HG03097 (cell line): ENCODE measurements at regions not wholly inside any gene's neighbourhood (a gene's known extent, or its start where the extent isn't known, plus 50 kb on each side); places are given as distances from the start of the nearest gene placed in this dataset.

Experiments
- ATAC-seq: cut with Tn5 transposase; IDR thresholded peaks from one replicate; pipeline ENCODE4 v1.9.1; 2021; ENCODE audit not compliant: unreplicated experiment, low FRiP score

GRCh38 chr1:189811960-189812359, 665.7 kb downstream of the BRINP3 start:
- no peak for ATAC-seq

- ATAC-seq: no peak
Observed at GRCh38 chr1:189816558-189816957, 661.1 kb downstream of the BRINP3 start.

GRCh38 chr1:189819751-189820150, 657.9 kb downstream of the BRINP3 start:
- no peak for ATAC-seq

- ATAC-seq: no peak
Observed at GRCh38 chr1:189821833-189822232, 655.8 kb downstream of the BRINP3 start.

- ATAC-seq: no peak
Observed at GRCh38 chr1:189834813-189835212, 642.9 kb downstream of the BRINP3 start.

GRCh38 chr1:189847613-189848012, 630.1 kb downstream of the BRINP3 start:
- ATAC-seq: no peak

- ATAC-seq: no peak
Observed at GRCh38 chr1:189851806-189852367, 625.8 kb downstream of the BRINP3 start.

- ATAC-seq: no peak
Observed at GRCh38 chr1:189859385-189859977, 618.2 kb downstream of the BRINP3 start.

GRCh38 chr1:189866606-189867005, 611.1 kb downstream of the BRINP3 start:
- no peak for ATAC-seq

- ATAC-seq: no peak
Observed at GRCh38 chr1:189868021-189868420, 609.6 kb downstream of the BRINP3 start.

- ATAC-seq: no peak
Observed at GRCh38 chr1:189874715-189875435, 602.8 kb downstream of the BRINP3 start.

GRCh38 chr1:189880135-189880534, 597.5 kb downstream of the BRINP3 start:
- ATAC-seq: no peak

GRCh38 chr1:189899686-189900425, 577.8 kb downstream of the BRINP3 start:
- ATAC-seq: no peak

- ATAC-seq: no peak
Observed at GRCh38 chr1:189904509-189904908, 573.2 kb downstream of the BRINP3 start.

GRCh38 chr1:189908113-189908512, 569.6 kb downstream of the BRINP3 start:
- ATAC-seq: no peak

GRCh38 chr1:189921613-189922012, 556.1 kb downstream of the BRINP3 start:
- no peak for ATAC-seq

GRCh38 chr1:189927641-189928040, 550.0 kb downstream of the BRINP3 start:
- ATAC-seq: no peak

- ATAC-seq: no peak
Observed at GRCh38 chr1:189929501-189930099, 548.1 kb downstream of the BRINP3 start.

- no peak for ATAC-seq
Observed at GRCh38 chr1:189936861-189937260, 540.8 kb downstream of the BRINP3 start.

- ATAC-seq: no peak
Observed at GRCh38 chr1:189939967-189940366, 537.7 kb downstream of the BRINP3 start.

- no peak for ATAC-seq
Observed at GRCh38 chr1:189941922-189942321, 535.7 kb downstream of the BRINP3 start.
